ENCODE measurements at regions not wholly inside any gene's neighbourhood (a gene's known extent, or its start where the extent isn't known, plus 50 kb on each side); places are given as distances from the start of the nearest gene placed in this dataset.

- no peak for TF ChIP-seq CBX3 (IDR thresholded peaks at IDR 0.05; ENCODE audit: borderline replicate concordance, low read depth)
- ChIA-PET RAD21 (ENCODE audit: unreplicated experiment) (no interaction called here), CTCF (no interaction called here), POLR2A (interaction anchor here (1.1 kb wide), 1 partner anchor 15 kb away, joined by 3 read pairs; no protein-coding TSS in a partner anchor), SMC1A (ENCODE audit: uncharacterized antibody, unreplicated experiment) (interaction anchor here (0.8 to 1.3 kb wide), 2 partner anchors 12 to 38 kb away, joined by 3 read pairs; no protein-coding TSS in a partner anchor)
- H3K79me2 ChIP-seq (ENCODE audit: control insufficient read depth, insufficient read depth, low read length) = no peaks in the 10 kb centered on the region
- H3K4me2 ChIP-seq (ENCODE audit: control insufficient read depth, insufficient read depth) = no peak overlapping the region
- no peak overlapping the region for H3K27ac ChIP-seq (ENCODE audit: control insufficient read depth, insufficient read depth)
- no peak for FAIRE-seq
- in situ Hi-C loops (cut with MboI) (no loop called here), intact Hi-C loops (cut with micrococcal nuclease; ENCODE audit: unreplicated experiment) (no loop called here)
- no peaks in the 10 kb centered on the region for H4K20me1 ChIP-seq (ENCODE audit: control insufficient read depth, insufficient read depth)
- no peak overlapping the region for H3K9ac ChIP-seq (ENCODE audit: control insufficient read depth, insufficient read depth, low read length)
- no peak overlapping the region for H3K4me3 ChIP-seq
- no peaks in the 10 kb centered on the region for H3K36me3 ChIP-seq (ENCODE audit: control insufficient read depth in 2 of 2, insufficient read depth in 2 of 2, low read length in 1 of 2)
- H3K4me1 ChIP-seq (ENCODE audit: control insufficient read depth, insufficient read depth, low read length) = no peaks in the 10 kb centered on the region
- ATAC-seq = peak; percentile 22; the same call in 2 of the 3 replicates
- no peaks in the 10 kb centered on the region for H3K27me3 ChIP-seq (replicated peaks in 1 of 2; ENCODE audit: control insufficient read depth in 2 of 2, insufficient read depth in 2 of 2, low read length in 1 of 2)
- BruUV-seq (replicated peaks) = no TSS peak
- H3K9me3 ChIP-seq (replicated peaks; ENCODE audit: control insufficient read depth, insufficient read depth, low read length) = no peaks in the 10 kb centered on the region
- 23% methylated on average over 2 of the region's 2 CpGs for WGBS (ENCODE audit: insufficient coverage, insufficient replicate concordance, low lambda C conversion rate, missing lambda C conversion rate)
- no peak overlapping the region for H2AFZ ChIP-seq (ENCODE audit: control insufficient read depth, low read depth, low read length)
- no peak for DNase-seq (ENCODE audit: low read depth, low spot score)
Measured at GRCh38 chr3:165529451-165529850, 307.8 kb downstream of the BCHE start.

GRCh38 chr3:165526367-165526766 is 310.9 kb downstream of the BCHE start:
- in situ Hi-C loops (cut with MboI) = no loop called here
- intact Hi-C loops (cut with micrococcal nuclease; ENCODE audit: unreplicated experiment) = no loop called here
- Histone ChIP-seq H3K27ac (ENCODE audit: control insufficient read depth, insufficient read depth) (no peak overlapping the region), H3K27me3 (replicated peaks in 1 of 2; ENCODE audit: control insufficient read depth in 2 of 2, insufficient read depth in 2 of 2, low read length in 1 of 2) (no peaks in the 10 kb centered on the region), H3K4me3 (no peak overlapping the region), H4K20me1 (ENCODE audit: control insufficient read depth, insufficient read depth) (no peaks in the 10 kb centered on the region), H3K4me2 (ENCODE audit: control insufficient read depth, insufficient read depth) (no peak overlapping the region), H3K36me3 (ENCODE audit: control insufficient read depth in 2 of 2, insufficient read depth in 2 of 2, low read length in 1 of 2) (no peaks in the 10 kb centered on the region), H3K9ac (ENCODE audit: control insufficient read depth, insufficient read depth, low read length) (no peak overlapping the region), H3K9me3 (replicated peaks; ENCODE audit: control insufficient read depth, insufficient read depth, low read length) (no peaks in the 10 kb centered on the region), H3K4me1 (ENCODE audit: control insufficient read depth, insufficient read depth, low read length) (no peaks in the 10 kb centered on the region), H2AFZ (ENCODE audit: control insufficient read depth, low read depth, low read length) (no peak overlapping the region), H3K79me2 (ENCODE audit: control insufficient read depth, insufficient read depth, low read length) (no peaks in the 10 kb centered on the region)
- no peak for ATAC-seq
- CTCF ChIA-PET = no interaction called here
- POLR2A ChIA-PET = no interaction called here
- 0% methylated on average over 2 of the region's 2 CpGs for WGBS (ENCODE audit: insufficient coverage, insufficient replicate concordance, low lambda C conversion rate, missing lambda C conversion rate)
- RAD21 ChIA-PET (ENCODE audit: unreplicated experiment) = no interaction called here
- no peak for FAIRE-seq
- SMC1A ChIA-PET (ENCODE audit: uncharacterized antibody, unreplicated experiment) = interaction anchor here (0.6 to 1.5 kb wide), 5 partner anchors 12 to 26 kb away, joined by 3 to 4 read pairs (median 3); no protein-coding TSS in a partner anchor
- no peak for TF ChIP-seq LARP7 (IDR thresholded peaks at IDR 0.05)
- no peak for TF ChIP-seq ESRRA (IDR thresholded peaks at IDR 0.05; ENCODE audit: low read length)
- DNase-seq (ENCODE audit: low read depth, low spot score) = no peak
- BruUV-seq (replicated peaks) = no TSS peak

All from GM12878 (cell line).